ENCODE measurements at regions not wholly inside any gene's neighbourhood (a gene's known extent, or its start where the extent isn't known, plus 50 kb on each side); places are given as distances from the start of the nearest gene placed in this dataset.

GRCh38 chr4:35253331-35253730 is 991.0 kb downstream of the ARAP2 start:
- Histone ChIP-seq H4K20me1 (ENCODE audit: insufficient read depth, poor library complexity, severe bottlenecking) (no peaks in the 10 kb centered on the region), H3K4me1 (ENCODE audit: insufficient read depth) (no peaks in the 10 kb centered on the region), H3K9me2 (replicated peaks; ENCODE audit: insufficient read depth) (no peaks in the 10 kb centered on the region), H3K27ac (no peak overlapping the region), H3K36me3 (replicated peaks; ENCODE audit: insufficient read depth, low read depth) (no peaks in the 10 kb centered on the region), H3K4me2 (no peak overlapping the region), H3K27me3 (no peaks in the 10 kb centered on the region), H3K9me3 (ENCODE audit: low read depth) (no peaks in the 10 kb centered on the region), H3K79me2 (no peaks in the 10 kb centered on the region), H2AFZ (no peak overlapping the region), H3K4me3 (no peak overlapping the region)
- no peak for DNase-seq (ENCODE audit: low spot score)
- no peak for TF ChIP-seq EZH2phosphoT487 (IDR thresholded peaks at IDR 0.05; ENCODE audit: low read depth, severe bottlenecking, unreplicated experiment)
- TF ChIP-seq CTCF (IDR thresholded peaks at IDR 0.05; ENCODE audit: poor library complexity) = no peak
- TF ChIP-seq EZH2 (IDR thresholded peaks at IDR 0.05; ENCODE audit: borderline replicate concordance) = no peak
- WGBS (ENCODE audit: low lambda C conversion rate, missing lambda C conversion rate) = 91% methylated on average over 2 of the region's 2 CpGs

- H3K79me2 ChIP-seq = no peaks in the 10 kb centered on the region
- no peaks in the 10 kb centered on the region for H4K20me1 ChIP-seq (ENCODE audit: insufficient read depth, poor library complexity, severe bottlenecking)
- no peak overlapping the region for H3K27ac ChIP-seq
- no peak for DNase-seq (ENCODE audit: low spot score)
- H3K9me2 ChIP-seq (replicated peaks; ENCODE audit: insufficient read depth) = no peaks in the 10 kb centered on the region
- H3K4me2 ChIP-seq = no peak overlapping the region
- no peak overlapping the region for H2AFZ ChIP-seq
- no peaks in the 10 kb centered on the region for H3K4me1 ChIP-seq (ENCODE audit: insufficient read depth)
- H3K36me3 ChIP-seq (replicated peaks; ENCODE audit: insufficient read depth, low read depth) = no peaks in the 10 kb centered on the region
- no peak overlapping the region for H3K4me3 ChIP-seq
- H3K9me3 ChIP-seq (ENCODE audit: low read depth) = no peaks in the 10 kb centered on the region
- TF ChIP-seq EZH2phosphoT487 (IDR thresholded peaks at IDR 0.05; ENCODE audit: low read depth, severe bottlenecking, unreplicated experiment) (no peak), EZH2 (IDR thresholded peaks at IDR 0.05; ENCODE audit: borderline replicate concordance) (no peak), CTCF (IDR thresholded peaks at IDR 0.05; ENCODE audit: poor library complexity) (no peak)
- WGBS (ENCODE audit: low lambda C conversion rate, missing lambda C conversion rate) = 82% methylated on average over 2 of the region's 2 CpGs
- no peaks in the 10 kb centered on the region for H3K27me3 ChIP-seq
These were observed 957.9 kb downstream of the ARAP2 start for GRCh38 chr4:35286434-35286833.

- Histone ChIP-seq H3K79me2 (no peaks in the 10 kb centered on the region), H3K4me1 (ENCODE audit: insufficient read depth) (no peaks in the 10 kb centered on the region), H3K4me3 (no peak overlapping the region), H3K9me3 (ENCODE audit: low read depth) (no peaks in the 10 kb centered on the region), H3K36me3 (replicated peaks; ENCODE audit: insufficient read depth, low read depth) (no peaks in the 10 kb centered on the region), H3K9me2 (replicated peaks; ENCODE audit: insufficient read depth) (no peaks in the 10 kb centered on the region), H3K4me2 (no peak overlapping the region), H4K20me1 (ENCODE audit: insufficient read depth, poor library complexity, severe bottlenecking) (no peaks in the 10 kb centered on the region), H3K27ac (no peak overlapping the region), H3K27me3 (no peaks in the 10 kb centered on the region), H2AFZ (no peak overlapping the region)
- 59% methylated on average over 11 of the region's 11 CpGs for WGBS (ENCODE audit: low lambda C conversion rate, missing lambda C conversion rate)
- DNase-seq (ENCODE audit: low spot score) = no peak
- TF ChIP-seq EZH2phosphoT487 (IDR thresholded peaks at IDR 0.05; ENCODE audit: low read depth, severe bottlenecking, unreplicated experiment) = no peak
- TF ChIP-seq CTCF (IDR thresholded peaks at IDR 0.05; ENCODE audit: poor library complexity) = no peak
- TF ChIP-seq EZH2 (IDR thresholded peaks at IDR 0.05; ENCODE audit: borderline replicate concordance) = no peak
These were observed 943.1 kb downstream of the ARAP2 start for GRCh38 chr4:35300996-35301774.
